K562 (cell line): ENCODE measurements at regions not wholly inside any gene's neighbourhood (a gene's known extent, or its start where the extent isn't known, plus 50 kb on each side); places are given as distances from the start of the nearest gene placed in this dataset.

Source experiments
- EP300 ChIP-seq: IDR thresholded peaks from 2 replicates; pipeline ENCODE4 v1.6.1; 2012; ENCODE audit warnings: low read length, improper control_type of control experiment
- EZH2 ChIP-seq: IDR thresholded peaks from 2 replicates; pipeline ENCODE4 v1.6.1; 2012; ENCODE audit warnings: low read depth, mild to moderate bottlenecking, inconsistent platforms, low read length, borderline replicate concordance
- FOXM1 ChIP-seq, 2 experiments: fragments of 450-650 bp in 1 of 2; sonication (generic) in 1 of 2; formaldehyde crosslinking in 1 of 2; IDR thresholded peaks; 2 replicates each; pipeline versions ENCODE4 v1.6.1 to v1.9.0; 2017 to 2022; ENCODE audit warnings: low read depth in 2 of 2, mild to moderate bottlenecking in 2 of 2, missing genetic modification reagents in 1 of 2, moderate library complexity in 1 of 2
- POLR2A ChIP-seq: fragments of 450-650 bp; conservative IDR thresholded peaks from 2 replicates; pipeline ENCODE4 v1.6.1; 2016
- SRF ChIP-seq, 2 experiments: fragments of 250-450, 450-650 bp in 1 of 2; sonication (Bioruptor Pico) in 1 of 2; sonication (generic) in 1 of 2; formaldehyde crosslinking; IDR thresholded peaks; 2 replicates each; pipeline versions ENCODE4 v1.5.0 to v1.5.1; 2020 to 2022; ENCODE audit warnings: mild to moderate bottlenecking in 1 of 2, missing genetic modification reagents in 1 of 2
- YY1 ChIP-seq, 3 experiments: IDR thresholded peaks; 2 replicates each; pipeline ENCODE4 v1.6.1; 2011; ENCODE audit warnings: low read length in 2 of 3, mild to moderate bottlenecking in 2 of 3, moderate library complexity in 2 of 3, borderline replicate concordance in 1 of 3, control low read depth in 1 of 3, low read depth in 1 of 3; ENCODE audit not compliant: insufficient read depth in 3 of 3, insufficient replicate concordance in 2 of 3, control insufficient read depth in 1 of 3, insufficient read length in 1 of 3; ENCODE audit errors: extremely low read depth in 1 of 3
- TF ChIP-seq, protein P1 (sequence below): sonication (generic); formaldehyde crosslinking; IDR thresholded peaks from 2 replicates; pipeline ENCODE4 v1.8.0; 2023; ENCODE audit warnings: mild to moderate bottlenecking, missing genetic modification reagents
- TF ChIP-seq, protein P2 (sequence below): conservative IDR thresholded peaks from 2 replicates; pipeline ENCODE4 v1.6.1; 2011; ENCODE audit warnings: low read depth, mild to moderate bottlenecking, low read length; ENCODE audit not compliant: control insufficient read depth

DNA sequence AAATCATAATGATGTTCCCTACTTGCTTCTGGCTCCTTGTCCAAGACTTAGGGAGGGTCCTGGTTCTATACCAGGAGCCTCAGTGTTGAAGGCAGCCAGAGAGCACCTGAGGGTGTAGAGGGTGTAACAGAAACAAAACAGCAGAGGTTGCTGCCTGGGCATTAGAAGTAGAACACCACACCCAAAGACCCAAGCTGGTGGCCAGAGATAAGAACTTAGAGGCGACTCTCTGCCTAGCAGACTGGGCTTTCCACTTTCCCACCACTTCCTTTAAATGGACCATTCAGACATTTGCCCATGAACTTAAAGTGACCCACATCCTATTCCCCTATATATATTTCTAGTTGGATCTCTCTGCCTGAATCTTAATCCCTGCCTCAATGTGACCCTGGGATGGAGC is 189.8 kb downstream of the KLF13 start:
- TF ChIP-seq EZH2 (no peak), SRF (CRISPR knock-in tag; IDR thresholded peaks at IDR 0.05) (no peak), FOXM1 (IDR thresholded peaks at IDR 0.05; ENCODE audit: low read depth) (no peak), FOXM1 (CRISPR knock-in tag; IDR thresholded peaks at IDR 0.05; ENCODE audit: low read depth) (no peak), YY1 (IDR thresholded peaks at IDR 0.05; ENCODE audit: borderline replicate concordance in 1 of 3, control insufficient read depth in 1 of 3, extremely low read depth in 1 of 3, insufficient read depth in 3 of 3, insufficient read length in 1 of 3, insufficient replicate concordance in 2 of 3, low read depth in 1 of 3, low read length in 2 of 3) (no peak), EP300 (no peak), POLR2A (no peak)
- TF ChIP-seq, protein P1, sequence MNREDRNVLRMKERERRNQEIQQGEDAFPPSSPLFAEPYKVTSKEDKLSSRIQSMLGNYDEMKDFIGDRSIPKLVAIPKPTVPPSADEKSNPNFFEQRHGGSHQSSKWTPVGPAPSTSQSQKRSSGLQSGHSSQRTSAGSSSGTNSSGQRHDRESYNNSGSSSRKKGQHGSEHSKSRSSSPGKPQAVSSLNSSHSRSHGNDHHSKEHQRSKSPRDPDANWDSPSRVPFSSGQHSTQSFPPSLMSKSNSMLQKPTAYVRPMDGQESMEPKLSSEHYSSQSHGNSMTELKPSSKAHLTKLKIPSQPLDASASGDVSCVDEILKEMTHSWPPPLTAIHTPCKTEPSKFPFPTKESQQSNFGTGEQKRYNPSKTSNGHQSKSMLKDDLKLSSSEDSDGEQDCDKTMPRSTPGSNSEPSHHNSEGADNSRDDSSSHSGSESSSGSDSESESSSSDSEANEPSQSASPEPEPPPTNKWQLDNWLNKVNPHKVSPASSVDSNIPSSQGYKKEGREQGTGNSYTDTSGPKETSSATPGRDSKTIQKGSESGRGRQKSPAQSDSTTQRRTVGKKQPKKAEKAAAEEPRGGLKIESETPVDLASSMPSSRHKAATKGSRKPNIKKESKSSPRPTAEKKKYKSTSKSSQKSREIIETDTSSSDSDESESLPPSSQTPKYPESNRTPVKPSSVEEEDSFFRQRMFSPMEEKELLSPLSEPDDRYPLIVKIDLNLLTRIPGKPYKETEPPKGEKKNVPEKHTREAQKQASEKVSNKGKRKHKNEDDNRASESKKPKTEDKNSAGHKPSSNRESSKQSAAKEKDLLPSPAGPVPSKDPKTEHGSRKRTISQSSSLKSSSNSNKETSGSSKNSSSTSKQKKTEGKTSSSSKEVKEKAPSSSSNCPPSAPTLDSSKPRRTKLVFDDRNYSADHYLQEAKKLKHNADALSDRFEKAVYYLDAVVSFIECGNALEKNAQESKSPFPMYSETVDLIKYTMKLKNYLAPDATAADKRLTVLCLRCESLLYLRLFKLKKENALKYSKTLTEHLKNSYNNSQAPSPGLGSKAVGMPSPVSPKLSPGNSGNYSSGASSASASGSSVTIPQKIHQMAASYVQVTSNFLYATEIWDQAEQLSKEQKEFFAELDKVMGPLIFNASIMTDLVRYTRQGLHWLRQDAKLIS: no peak
- TF ChIP-seq, protein P2, sequence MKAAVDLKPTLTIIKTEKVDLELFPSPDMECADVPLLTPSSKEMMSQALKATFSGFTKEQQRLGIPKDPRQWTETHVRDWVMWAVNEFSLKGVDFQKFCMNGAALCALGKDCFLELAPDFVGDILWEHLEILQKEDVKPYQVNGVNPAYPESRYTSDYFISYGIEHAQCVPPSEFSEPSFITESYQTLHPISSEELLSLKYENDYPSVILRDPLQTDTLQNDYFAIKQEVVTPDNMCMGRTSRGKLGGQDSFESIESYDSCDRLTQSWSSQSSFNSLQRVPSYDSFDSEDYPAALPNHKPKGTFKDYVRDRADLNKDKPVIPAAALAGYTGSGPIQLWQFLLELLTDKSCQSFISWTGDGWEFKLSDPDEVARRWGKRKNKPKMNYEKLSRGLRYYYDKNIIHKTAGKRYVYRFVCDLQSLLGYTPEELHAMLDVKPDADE: no peak
